OCI-LY7 (cell line): ENCODE measurements at regions not wholly inside any gene's neighbourhood (a gene's known extent, or its start where the extent isn't known, plus 50 kb on each side); places are given as distances from the start of the nearest gene placed in this dataset.

Experiments
- BruUV-seq: library from RNA; stranded (reverse); fragments of 400-500 nt; replicated peaks from 2 replicates; lab custom pipeline; 2021; lab: Mats Ljungman, UMichigan
- CTCF ChIA-PET: fragments of 300-600 bp; sonication (Branson Sonifier 250); formaldehyde crosslinking; loops from one replicate; lab custom pipeline; 2022; ENCODE audit warnings: antibody characterized with exemption; ENCODE audit not compliant: unreplicated experiment; lab: Charles Lee
- POLR2A ChIA-PET: fragments of 300-600 bp; sonication (Branson Sonifier 250); formaldehyde crosslinking; loops from one replicate; lab custom pipeline; 2022; ENCODE audit warnings: antibody characterized with exemption; lab: Charles Lee
- DNase-seq: peaks from one replicate; pipeline ENCODE4 v3.0.0-alpha.2; 2015; ENCODE audit warnings: low spot score
- H2AFZ ChIP-seq: fragments of 200-600 bp; sonication (generic), shearing (Covaris generic); 2 replicates; pipeline ENCODE4 v1.6.1; 2014; ENCODE audit warnings: mild to moderate bottlenecking, antibody characterized with exemption, low read length, moderate library complexity
- H3K27ac ChIP-seq: fragments of 200-600 bp; sonication (generic); 2 replicates; pipeline ENCODE4 v1.5.1; 2014; ENCODE audit warnings: mixed run types, low read depth, mild to moderate bottlenecking, moderate library complexity, low read length, inconsistent platforms; ENCODE audit not compliant: poor library complexity, severe bottlenecking
- H3K36me3 ChIP-seq: fragments of 200-600 bp; sonication (generic); 2 replicates; pipeline ENCODE4 v1.6.1; 2014; ENCODE audit warnings: mild to moderate bottlenecking, antibody characterized with exemption, low read length, moderate library complexity, mixed read lengths; ENCODE audit not compliant: insufficient read depth
- H3K4me1 ChIP-seq: fragments of 200-600 bp; sonication (generic); 2 replicates; pipeline ENCODE4 v1.5.1; 2014; ENCODE audit warnings: mild to moderate bottlenecking, low read length; ENCODE audit not compliant: insufficient read depth, poor library complexity, severe bottlenecking
- H3K4me2 ChIP-seq: fragments of 200-600 bp; sonication (generic); 2 replicates; pipeline ENCODE4 v1.6.1; 2014; ENCODE audit warnings: mild to moderate bottlenecking, low read length
- H3K4me3 ChIP-seq: fragments of 200-600 bp; sonication (generic); 2 replicates; pipeline ENCODE4 v1.5.1; 2014; ENCODE audit warnings: mild to moderate bottlenecking, low read depth, low read length; ENCODE audit not compliant: poor library complexity, severe bottlenecking
- H3K79me2 ChIP-seq: fragments of 200-600 bp; sonication (generic); 2 replicates; pipeline ENCODE4 v1.6.1; 2016; ENCODE audit warnings: low read depth, mild to moderate bottlenecking, low read length, moderate library complexity, mixed read lengths; ENCODE audit not compliant: insufficient read depth
- H3K9me2 ChIP-seq: fragments of 200-600 bp; sonication (generic); 2 replicates; pipeline ENCODE4 v1.6.1; 2016; ENCODE audit warnings: mild to moderate bottlenecking, low read length, mixed read lengths; ENCODE audit not compliant: insufficient read depth
- H3K9me3 ChIP-seq: fragments of 200-600 bp; sonication (generic); 2 replicates; pipeline ENCODE4 v1.6.1; 2014; ENCODE audit warnings: mild to moderate bottlenecking, mixed run types, low read length, mixed read lengths
- H4K20me1 ChIP-seq: fragments of 200-600 bp; sonication (generic); 2 replicates; pipeline ENCODE4 v1.6.1; 2014; ENCODE audit warnings: mild to moderate bottlenecking, antibody characterized with exemption, low read length, moderate library complexity, mixed read lengths; ENCODE audit not compliant: insufficient read depth
- CTCF ChIP-seq: fragments of 200-600 bp; sonication (generic); conservative IDR thresholded peaks from 2 replicates; pipeline ENCODE4 v1.5.1; 2014; ENCODE audit warnings: mild to moderate bottlenecking, antibody characterized with exemption, low read length, moderate library complexity, mixed read lengths
- EZH2phosphoT487 ChIP-seq: fragments of 200-600 bp; sonication (generic); IDR thresholded peaks from 2 replicates; pipeline ENCODE4 v1.6.1; 2018; ENCODE audit warnings: low read depth, borderline replicate concordance, mild to moderate bottlenecking, mixed run types, antibody characterized with exemption, low read length, moderate library complexity, mixed read lengths
- intact Hi-C: fragments of 100-400 bp; cut with micrococcal nuclease; formaldehyde crosslinking; loops from one replicate; pipeline ENCODE4 v1.10.0; 2022; ENCODE audit not compliant: unreplicated experiment

GRCh38 chr4:182169572-182169971 is 73.6 kb upstream of the TENM3 start:
- Histone ChIP-seq H3K9me2 (no peaks in the 10 kb centered on the region), H3K4me3 (no peak overlapping the region), H4K20me1 (no peaks in the 10 kb centered on the region), H3K4me1 (no peaks in the 10 kb centered on the region), H3K79me2 (no peaks in the 10 kb centered on the region), H3K27ac (no peak overlapping the region), H2AFZ (no peak overlapping the region), H3K4me2 (no peak overlapping the region), H3K36me3 (no peaks in the 10 kb centered on the region), H3K9me3 (no peaks in the 10 kb centered on the region)
- intact Hi-C loops: no loop called here
- BruUV-seq: no TSS peak
- no peak for TF ChIP-seq EZH2phosphoT487
- POLR2A ChIA-PET: no interaction called here
- CTCF ChIA-PET: no interaction called here
- DNase-seq: no peak

- no TSS peak for BruUV-seq
- POLR2A ChIA-PET: no interaction called here
Observed at GRCh38 chr4:182169987-182170386, 73.2 kb upstream of the TENM3 start.

GRCh38 chr4:182170417-182170935 is 72.7 kb upstream of the TENM3 start:
- Histone ChIP-seq H4K20me1 (no peaks in the 10 kb centered on the region), H3K4me1 (no peaks in the 10 kb centered on the region), H2AFZ (no peak overlapping the region), H3K27ac (no peak overlapping the region), H3K4me2 (no peak overlapping the region), H3K9me3 (no peaks in the 10 kb centered on the region), H3K36me3 (no peaks in the 10 kb centered on the region), H3K4me3 (no peak overlapping the region), H3K9me2 (no peaks in the 10 kb centered on the region), H3K79me2 (no peaks in the 10 kb centered on the region)
- intact Hi-C loops: no loop called here
- no TSS peak for BruUV-seq
- no peak for DNase-seq
- ChIA-PET POLR2A (no interaction called here), CTCF (no interaction called here)
- TF ChIP-seq CTCF (no peak), EZH2phosphoT487 (no peak)

More at GRCh38 chr4:182169987-182170386, 73.2 kb upstream of the TENM3 start:
- no peak for TF ChIP-seq CTCF
- no peak for TF ChIP-seq EZH2phosphoT487
- H4K20me1 ChIP-seq: no peaks in the 10 kb centered on the region
- no peak overlapping the region for H2AFZ ChIP-seq
- no peak overlapping the region for H3K4me2 ChIP-seq
- H3K9me3 ChIP-seq: no peaks in the 10 kb centered on the region
- intact Hi-C loops: no loop called here
- CTCF ChIA-PET: no interaction called here
- H3K9me2 ChIP-seq: no peaks in the 10 kb centered on the region
- no peak for DNase-seq
- H3K4me1 ChIP-seq: no peaks in the 10 kb centered on the region
- H3K36me3 ChIP-seq: no peaks in the 10 kb centered on the region
- H3K27ac ChIP-seq: no peak overlapping the region
- H3K4me3 ChIP-seq: no peak overlapping the region
- no peaks in the 10 kb centered on the region for H3K79me2 ChIP-seq
